CD14-positive monocyte (primary cell): ENCODE measurements at regions not wholly inside any gene's neighbourhood (a gene's known extent, or its start where the extent isn't known, plus 50 kb on each side); places are given as distances from the start of the nearest gene placed in this dataset.

Experiments used
- DNase-seq, 3 donors: peaks; one replicate each; pipeline ENCODE4 v3.0.0-alpha.2; 2011 to 2022
- H2AFZ ChIP-seq: 2 replicates; pipeline ENCODE4 v1.6.0; 2012; ENCODE audit warnings: mild to moderate bottlenecking, low read depth, low read length, inconsistent platforms; ENCODE audit not compliant: insufficient read depth, poor library complexity, severe bottlenecking
- H3K27ac ChIP-seq, 2 donors: 1 replicate in 1 of 2; 2 replicates in 1 of 2; pipeline ENCODE4 v1.5.1; 2012 to 2013; ENCODE audit warnings: low read length in 2 of 2, control low read depth in 1 of 2, inconsistent platforms in 1 of 2, low read depth in 1 of 2, mild to moderate bottlenecking in 1 of 2
- H3K27me3 ChIP-seq, 2 donors: one replicate each; pipeline versions ENCODE4 v1.6.0 to v1.6.1; 2011 to 2013; ENCODE audit warnings: low read length in 2 of 2; ENCODE audit not compliant: control insufficient read depth in 2 of 2, insufficient read depth in 2 of 2
- H3K36me3 ChIP-seq, 2 donors: replicated peaks in 1 of 2; 1 replicate in 1 of 2; 2 replicates in 1 of 2; pipeline versions ENCODE4 v1.5.1 to v1.6.1; 2012 to 2013; ENCODE audit warnings: low read length in 2 of 2, control low read depth in 1 of 2, inconsistent platforms in 1 of 2, mild to moderate bottlenecking in 1 of 2; ENCODE audit not compliant: insufficient read depth in 2 of 2, control insufficient read depth in 1 of 2
- H3K4me1 ChIP-seq, 2 donors: 1 replicate in 1 of 2; 2 replicates in 1 of 2; pipeline versions ENCODE4 v1.5.1 to v1.6.1; 2012 to 2013; ENCODE audit warnings: low read length in 2 of 2, control low read depth in 1 of 2, inconsistent platforms in 1 of 2, mild to moderate bottlenecking in 1 of 2, moderate library complexity in 1 of 2; ENCODE audit not compliant: insufficient read depth in 2 of 2, control insufficient read depth in 1 of 2
- H3K4me2 ChIP-seq: replicated peaks from 2 replicates; pipeline ENCODE3; 2012; ENCODE audit warnings: low read length, moderate library complexity, mild to moderate bottlenecking; ENCODE audit not compliant: poor library complexity, severe bottlenecking; ENCODE audit errors: extremely low read depth
- H3K4me3 ChIP-seq, 3 experiments: fragments of 200-600 bp in 1 of 3; sonication (generic) in 1 of 3; replicated peaks in 1 of 3; 1 replicate in 2 of 3; 2 replicates in 1 of 3; pipeline ENCODE4 v1.5.1; 2011 to 2013; ENCODE audit warnings: low read length in 3 of 3, mild to moderate bottlenecking in 3 of 3, control low read depth in 2 of 3, low read depth in 2 of 3, inconsistent platforms in 1 of 3, moderate library complexity in 1 of 3
- H3K79me2 ChIP-seq: 2 replicates; pipeline ENCODE4 v1.6.0; 2012; ENCODE audit warnings: mild to moderate bottlenecking, control low read depth, inconsistent platforms, low read length, moderate library complexity; ENCODE audit not compliant: insufficient read depth
- H3K9ac ChIP-seq: 2 replicates; pipeline ENCODE4 v1.6.0; 2017; ENCODE audit warnings: low read length, mild to moderate bottlenecking; ENCODE audit not compliant: insufficient read depth, poor library complexity, severe bottlenecking
- H3K9me3 ChIP-seq, 2 donors: replicated peaks in 1 of 2; 1 replicate in 1 of 2; 2 replicates in 1 of 2; pipeline versions ENCODE4 v1.5.1 to v1.6.1; 2012 to 2013; ENCODE audit warnings: low read length in 2 of 2, control low read depth in 1 of 2; ENCODE audit not compliant: control insufficient read depth in 1 of 2, insufficient read depth in 1 of 2
- H4K20me1 ChIP-seq: 2 replicates; pipeline ENCODE4 v1.6.0; 2012; ENCODE audit warnings: mild to moderate bottlenecking, low read length, control low read depth, moderate library complexity; ENCODE audit not compliant: insufficient read depth
- H3K27ac Mint-ChIP-seq, 7 donors: one replicate each; pipeline ENCODE4 v1.8.0; 2020; ENCODE audit warnings: mild to moderate bottlenecking in 7 of 7, mixed read lengths in 7 of 7, moderate library complexity in 6 of 7, inconsistent platforms in 2 of 7
- H3K27me3 Mint-ChIP-seq, 3 donors: one replicate each; pipeline ENCODE4 v1.8.0; 2021 to 2022; ENCODE audit warnings: low read depth in 3 of 3, mild to moderate bottlenecking in 3 of 3, mixed read lengths in 3 of 3, moderate library complexity in 3 of 3, inconsistent platforms in 1 of 3
- H3K36me3 Mint-ChIP-seq, 2 donors: one replicate each; pipeline ENCODE4 v1.8.0; 2020; ENCODE audit warnings: mixed read lengths in 2 of 2, inconsistent platforms in 1 of 2, mild to moderate bottlenecking in 1 of 2
- H3K4me1 Mint-ChIP-seq: one replicate; pipeline ENCODE4 v1.8.0; 2020; ENCODE audit warnings: mild to moderate bottlenecking, mixed read lengths
- H3K4me3 Mint-ChIP-seq, 2 donors: one replicate each; pipeline ENCODE4 v1.8.0; 2020; ENCODE audit warnings: mild to moderate bottlenecking in 2 of 2, mixed read lengths in 2 of 2, moderate library complexity in 1 of 2
- H3K9me3 Mint-ChIP-seq, 7 donors: one replicate each; pipeline ENCODE4 v1.8.0; 2020 to 2022; ENCODE audit warnings: mixed read lengths in 7 of 7, mild to moderate bottlenecking in 6 of 7, moderate library complexity in 6 of 7, inconsistent platforms in 2 of 7
- WGBS: methylation state at CpG from one replicate; pipeline ENCODE4 v1.1.5; 2013; ENCODE audit warnings: missing lambda C conversion rate; ENCODE audit not compliant: insufficient coverage; 5-methylcytosine and 5-hydroxymethylcytosine counted together
- intact Hi-C, 2 donors: fragments of 100-400 bp; cut with micrococcal nuclease; formaldehyde crosslinking; loops; one replicate each; pipeline versions ENCODE4 v1.15.0 to v1.15.1; 2023
- TF ChIP-seq, protein P1 (sequence below): fragments of 200-600 bp; IDR thresholded peaks from one replicate; pipeline ENCODE4 v1.8.0; 2022; ENCODE audit warnings: antibody characterized with exemption, mild to moderate bottlenecking

DNA sequence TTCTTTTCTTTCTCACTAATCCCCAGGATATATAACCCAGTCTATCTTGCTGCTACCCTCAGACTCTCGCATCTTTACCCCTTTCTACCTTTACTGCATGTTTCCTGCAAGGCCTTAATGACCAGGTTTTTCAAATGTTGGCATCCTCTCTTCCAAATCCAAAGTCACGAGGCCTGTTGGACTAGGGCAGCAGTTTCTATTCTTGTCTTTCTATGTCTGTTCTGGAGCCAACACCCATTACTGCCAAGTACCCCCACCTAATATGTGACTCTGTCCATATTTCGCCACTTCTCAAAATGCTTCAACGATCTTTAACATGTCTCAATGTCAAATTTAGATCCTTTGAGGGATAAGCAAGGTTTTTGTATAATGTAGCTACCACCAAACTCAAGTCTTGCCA is 443.4 kb downstream of the BMP2 start:
- no peak overlapping the region for H3K4me3 ChIP-seq
- H3K27ac ChIP-seq, result no peak overlapping the region
- TF ChIP-seq, protein P1, sequence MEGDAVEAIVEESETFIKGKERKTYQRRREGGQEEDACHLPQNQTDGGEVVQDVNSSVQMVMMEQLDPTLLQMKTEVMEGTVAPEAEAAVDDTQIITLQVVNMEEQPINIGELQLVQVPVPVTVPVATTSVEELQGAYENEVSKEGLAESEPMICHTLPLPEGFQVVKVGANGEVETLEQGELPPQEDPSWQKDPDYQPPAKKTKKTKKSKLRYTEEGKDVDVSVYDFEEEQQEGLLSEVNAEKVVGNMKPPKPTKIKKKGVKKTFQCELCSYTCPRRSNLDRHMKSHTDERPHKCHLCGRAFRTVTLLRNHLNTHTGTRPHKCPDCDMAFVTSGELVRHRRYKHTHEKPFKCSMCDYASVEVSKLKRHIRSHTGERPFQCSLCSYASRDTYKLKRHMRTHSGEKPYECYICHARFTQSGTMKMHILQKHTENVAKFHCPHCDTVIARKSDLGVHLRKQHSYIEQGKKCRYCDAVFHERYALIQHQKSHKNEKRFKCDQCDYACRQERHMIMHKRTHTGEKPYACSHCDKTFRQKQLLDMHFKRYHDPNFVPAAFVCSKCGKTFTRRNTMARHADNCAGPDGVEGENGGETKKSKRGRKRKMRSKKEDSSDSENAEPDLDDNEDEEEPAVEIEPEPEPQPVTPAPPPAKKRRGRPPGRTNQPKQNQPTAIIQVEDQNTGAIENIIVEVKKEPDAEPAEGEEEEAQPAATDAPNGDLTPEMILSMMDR, result no peak
- Mint-ChIP-seq H3K4me3 (no peak overlapping the region), H3K36me3 (no peaks in the 10 kb centered on the region), H3K27ac (no peak overlapping the region), H3K27me3 (peaks cover 0 to 2% (median 0%) of the 10 kb centered on the region in 3 donors), H3K4me1 (no peaks in the 10 kb centered on the region), H3K9me3 (peaks cover 0 to 6% (median 2%) of the 10 kb centered on the region in 7 donors)
- no peaks in the 10 kb centered on the region for H3K4me1 ChIP-seq
- H3K36me3 ChIP-seq, result no peaks in the 10 kb centered on the region
- no peak overlapping the region for H2AFZ ChIP-seq
- H3K4me2 ChIP-seq, result no peak overlapping the region
- no peaks in the 10 kb centered on the region for H3K79me2 ChIP-seq
- H3K9me3 ChIP-seq, result no peaks in the 10 kb centered on the region
- H3K9ac ChIP-seq, result no peak overlapping the region
- 78% methylated on average over 2 of the region's 4 CpGs for WGBS
- intact Hi-C loops, result no loop called here
- DNase-seq, result no peak
- H4K20me1 ChIP-seq, result no peaks in the 10 kb centered on the region
- no peaks in the 10 kb centered on the region for H3K27me3 ChIP-seq

DNA sequence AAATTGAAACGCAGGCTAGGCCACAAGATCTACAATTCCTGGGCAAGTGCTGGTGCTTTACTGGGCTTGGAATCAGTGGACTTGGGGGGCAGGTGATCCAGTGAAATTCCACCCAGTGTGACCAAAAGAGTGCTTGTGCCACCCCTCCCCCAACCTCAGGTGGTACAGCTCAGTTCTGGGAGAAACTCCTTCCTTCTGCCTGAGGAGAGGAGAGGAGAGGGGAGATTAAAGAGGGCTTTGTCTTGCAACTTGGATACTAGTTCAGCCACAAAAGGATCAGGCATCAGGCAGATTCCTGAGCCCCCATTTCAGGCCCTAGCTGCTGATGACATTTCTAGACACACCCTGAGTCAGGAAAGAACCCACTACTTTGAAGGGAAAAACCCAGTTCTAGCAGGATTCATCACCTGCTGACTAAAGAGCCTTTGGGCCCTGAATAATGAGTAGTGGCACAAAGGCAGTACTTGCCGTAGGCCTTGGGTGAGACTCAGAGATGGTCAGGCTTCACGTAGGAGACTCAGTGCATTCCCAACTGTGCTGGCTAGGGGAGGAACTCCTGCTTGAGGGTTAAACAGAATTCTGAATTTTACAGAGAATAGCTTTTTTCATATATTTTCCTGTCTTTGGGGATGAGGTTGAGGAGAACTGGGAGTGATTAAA is 446.7 kb downstream of the BMP2 start:
- H3K4me3 Mint-ChIP-seq, result no peak overlapping the region

More for the DNA sequence above, 446.7 kb downstream of the BMP2 start:
- Histone ChIP-seq H3K27ac (no peak overlapping the region), H3K79me2 (no peaks in the 10 kb centered on the region), H3K4me3 (no peak overlapping the region), H3K27me3 (no peaks in the 10 kb centered on the region), H3K9me3 (no peaks in the 10 kb centered on the region), H2AFZ (no peak overlapping the region), H3K36me3 (no peaks in the 10 kb centered on the region), H3K9ac (no peak overlapping the region), H3K4me1 (no peaks in the 10 kb centered on the region), H4K20me1 (no peaks in the 10 kb centered on the region), H3K4me2 (no peak overlapping the region)
- DNase-seq, result no peak
- no peaks in the 10 kb centered on the region for H3K4me1 Mint-ChIP-seq
- TF ChIP-seq, protein P1, result no peak
- peaks cover 0 to 5% (median 0%) of the 10 kb centered on the region in 3 donors for H3K27me3 Mint-ChIP-seq
- 50% methylated on average over 2 of the region's 3 CpGs for whole genome bisulfite sequencing
- H3K9me3 Mint-ChIP-seq, result peaks cover 0 to 9% (median 1%) of the 10 kb centered on the region in 7 donors
- no peaks in the 10 kb centered on the region for H3K36me3 Mint-ChIP-seq
- no peak overlapping the region for H3K27ac Mint-ChIP-seq
- intact Hi-C loops, result no loop called here
